Esophagus (tissue), 2 donors: ENCODE measurements at regions not wholly inside any gene's neighbourhood (a gene's known extent, or its start where the extent isn't known, plus 50 kb on each side); places are given as distances from the start of the nearest gene placed in this dataset.

Experiments used
- H3K27ac ChIP-seq, 2 donors: one replicate each; pipeline ENCODE4 v1.5.1; 2013; ENCODE audit warnings: low read depth in 2 of 2, mild to moderate bottlenecking in 2 of 2, inconsistent platforms in 1 of 2, low read length in 1 of 2, moderate library complexity in 1 of 2
- H3K27me3 ChIP-seq, 2 donors: one replicate each; pipeline ENCODE4 v1.6.1; 2013; ENCODE audit warnings: low read length in 2 of 2, control low read depth in 1 of 2, mild to moderate bottlenecking in 1 of 2; ENCODE audit not compliant: insufficient read depth in 2 of 2, control insufficient read depth in 1 of 2
- H3K36me3 ChIP-seq, 2 donors: one replicate each; pipeline ENCODE4 v1.6.1; 2013; ENCODE audit warnings: low read length in 1 of 2; ENCODE audit not compliant: control insufficient read depth in 2 of 2, insufficient read depth in 2 of 2
- H3K4me1 ChIP-seq, 2 donors: one replicate each; pipeline ENCODE4 v1.6.1; 2013; ENCODE audit warnings: low read length in 1 of 2; ENCODE audit not compliant: control insufficient read depth in 2 of 2, insufficient read depth in 2 of 2
- H3K4me3 ChIP-seq, 2 donors: one replicate each; pipeline ENCODE4 v1.5.1; 2013; ENCODE audit warnings: low read length in 2 of 2, mild to moderate bottlenecking in 2 of 2, low read depth in 1 of 2, moderate library complexity in 1 of 2
- H3K9me3 ChIP-seq, 2 donors: one replicate each; pipeline ENCODE4 v1.6.1; 2013; ENCODE audit warnings: mild to moderate bottlenecking in 2 of 2, low read depth in 1 of 2, low read length in 1 of 2, moderate library complexity in 1 of 2; ENCODE audit not compliant: control insufficient read depth in 2 of 2, insufficient read depth in 1 of 2
- WGBS, 2 donors: extraction: QIAGEN DNeasy Blood & Tissue Kit; methylation state at CpG; one replicate each; pipeline ENCODE4 v1.1.7; 2013; 5-methylcytosine and 5-hydroxymethylcytosine counted together
- donor health status: healthy with polysubstance abuse.
- donor health status: Bipolar disorder and iron deficiency.

DNA sequence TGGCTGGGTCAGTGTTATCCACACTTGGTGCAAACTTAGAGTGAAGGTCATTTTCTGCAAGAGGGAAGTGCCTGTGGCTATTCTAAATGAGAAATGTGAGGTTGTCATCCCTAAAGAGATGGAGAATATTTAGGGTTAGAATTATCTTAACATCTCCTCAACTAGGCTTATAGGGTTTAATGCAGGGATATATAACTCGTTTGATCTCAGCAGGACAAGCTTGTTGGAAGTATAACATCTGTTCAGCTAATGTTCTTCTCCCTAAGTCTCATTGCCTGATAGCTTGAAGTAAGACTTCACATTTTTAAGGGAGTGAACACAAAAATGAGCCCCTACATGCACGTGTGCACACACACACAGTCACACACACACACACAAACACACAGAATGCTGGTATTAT is 75.9 kb upstream of the NRXN1 start:
- Histone ChIP-seq H3K4me3 (no peak overlapping the region), H3K36me3 (no peaks in the 10 kb centered on the region), H3K27me3 (no peaks in the 10 kb centered on the region), H3K9me3 (peaks cover 0 to 2% of the 10 kb centered on the region in 2 donors), H3K27ac (no peak overlapping the region), H3K4me1 (no peaks in the 10 kb centered on the region)
- 42 to 51% methylated on average over 2 of the region's 2 CpGs for WGBS, 2 donors

DNA sequence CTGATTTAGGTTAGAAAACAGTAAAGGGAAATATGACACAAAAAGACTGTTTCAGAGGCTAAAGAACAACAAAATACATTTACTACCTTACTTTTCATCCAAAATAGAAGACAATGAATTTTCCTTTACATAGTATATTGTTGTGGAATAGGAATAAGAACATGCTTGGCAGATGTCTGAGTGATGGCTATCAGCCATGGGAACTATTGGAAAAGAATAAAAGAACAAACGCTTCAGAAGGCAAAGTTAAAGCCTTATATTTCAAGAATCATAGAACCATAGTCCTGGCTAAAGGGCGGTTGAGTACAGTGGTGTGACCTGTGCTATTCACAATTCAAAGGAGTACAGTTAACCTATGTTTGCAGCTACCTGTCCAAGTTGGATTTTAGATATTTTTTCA is 73.9 kb upstream of the NRXN1 start:
- peaks cover 0 to 2% of the 10 kb centered on the region in 2 donors for H3K9me3 ChIP-seq
- WGBS, 2 donors, result 78 to 89% methylated on average over 2 of the region's 2 CpGs
- H3K36me3 ChIP-seq, result no peaks in the 10 kb centered on the region
- H3K27me3 ChIP-seq, result no peaks in the 10 kb centered on the region
- H3K4me3 ChIP-seq, result no peak overlapping the region
- no peaks in the 10 kb centered on the region for H3K4me1 ChIP-seq
- no peak overlapping the region for H3K27ac ChIP-seq

DNA sequence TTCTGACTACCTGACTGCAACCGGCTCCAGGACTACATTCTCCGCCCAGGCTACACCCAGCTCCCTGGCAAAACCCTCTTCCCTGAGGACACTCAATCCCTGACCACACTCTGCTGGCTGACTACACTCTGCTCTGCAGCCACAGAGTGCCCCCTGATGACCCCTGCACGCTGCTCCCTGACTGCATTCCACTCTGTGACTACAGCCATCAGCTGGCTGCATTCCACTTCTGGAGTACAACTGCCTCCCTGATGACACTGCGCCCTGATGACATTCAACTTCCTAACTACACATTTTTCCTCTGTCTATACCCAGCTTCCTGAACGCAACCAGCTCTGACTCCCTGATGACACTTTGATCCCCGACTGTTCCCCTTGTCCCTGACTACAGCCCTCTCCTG is 71.3 kb upstream of the NRXN1 start:
- H3K36me3 ChIP-seq, result no peaks in the 10 kb centered on the region
- WGBS, 2 donors, result 54% methylated on average over 6 of the region's 6 CpGs
- no peak overlapping the region for H3K4me3 ChIP-seq
- H3K9me3 ChIP-seq, result peaks cover 0 to 2% of the 10 kb centered on the region in 2 donors
- H3K27me3 ChIP-seq, result no peaks in the 10 kb centered on the region
- H3K4me1 ChIP-seq, result no peaks in the 10 kb centered on the region
- H3K27ac ChIP-seq, result no peak overlapping the region

DNA sequence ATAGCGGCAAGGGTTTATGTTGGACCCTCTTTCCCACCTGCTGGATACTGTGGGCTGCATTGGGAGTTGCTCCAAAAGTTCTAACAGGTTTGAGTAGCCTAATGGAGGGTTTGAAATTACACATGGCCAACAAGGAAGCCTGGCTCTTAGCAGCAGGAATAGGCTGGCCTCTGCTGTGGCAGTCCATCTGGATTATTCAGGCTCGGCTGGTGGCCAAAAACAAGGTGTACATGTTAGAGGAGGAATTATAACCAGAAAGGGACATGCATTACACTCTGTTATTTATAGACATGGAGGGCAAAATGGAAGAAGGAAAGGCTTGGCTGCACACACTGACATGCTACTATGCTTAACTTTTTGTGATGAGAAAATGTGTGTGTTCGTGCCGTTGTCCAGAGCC is 61.1 kb upstream of the NRXN1 start:
- Histone ChIP-seq H3K36me3 (no peaks in the 10 kb centered on the region), H3K27me3 (no peaks in the 10 kb centered on the region), H3K9me3 (no peaks in the 10 kb centered on the region), H3K4me1 (no peaks in the 10 kb centered on the region), H3K4me3 (no peak overlapping the region), H3K27ac (no peak overlapping the region)
- 84 to 90% methylated on average over 4 of the region's 4 CpGs for WGBS, 2 donors

DNA sequence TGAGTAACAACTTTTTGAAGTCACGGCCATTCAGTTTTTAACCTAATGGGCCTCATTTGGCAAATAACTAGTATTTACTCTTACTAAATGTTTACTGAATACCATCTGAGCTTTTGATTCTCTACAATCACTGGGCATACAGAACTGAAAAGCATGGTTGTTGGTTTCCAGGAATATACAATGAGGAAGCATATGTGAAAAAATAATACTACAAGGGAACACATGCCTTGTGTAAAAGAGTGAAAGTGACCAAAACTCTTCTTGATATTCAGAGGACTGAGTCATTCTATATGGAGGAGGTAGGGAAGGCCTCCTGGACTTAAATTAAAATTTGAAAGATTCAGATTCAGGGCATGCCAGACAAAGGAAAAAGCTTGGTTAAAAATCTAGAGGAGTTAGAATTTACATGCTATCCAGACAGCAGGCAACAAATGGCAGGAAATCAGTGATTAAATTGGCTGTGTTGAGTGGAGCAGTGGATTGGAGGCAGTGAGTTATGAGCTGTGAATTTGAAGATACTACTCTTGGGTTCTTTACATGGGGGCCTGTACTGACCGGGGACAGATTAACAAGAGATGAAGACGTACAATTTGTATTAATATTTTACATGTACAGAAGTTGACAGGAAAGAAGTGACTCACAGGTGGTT is 53.6 kb upstream of the NRXN1 start:
- H3K9me3 ChIP-seq, result no peaks in the 10 kb centered on the region
- no peaks in the 10 kb centered on the region for H3K4me1 ChIP-seq
- no peaks in the 10 kb centered on the region for H3K36me3 ChIP-seq
- H3K4me3 ChIP-seq, result no peak overlapping the region
- H3K27ac ChIP-seq, result no peak overlapping the region
- WGBS, 2 donors, result 74 to 80% methylated on average over 3 of the region's 3 CpGs
- no peaks in the 10 kb centered on the region for H3K27me3 ChIP-seq

DNA sequence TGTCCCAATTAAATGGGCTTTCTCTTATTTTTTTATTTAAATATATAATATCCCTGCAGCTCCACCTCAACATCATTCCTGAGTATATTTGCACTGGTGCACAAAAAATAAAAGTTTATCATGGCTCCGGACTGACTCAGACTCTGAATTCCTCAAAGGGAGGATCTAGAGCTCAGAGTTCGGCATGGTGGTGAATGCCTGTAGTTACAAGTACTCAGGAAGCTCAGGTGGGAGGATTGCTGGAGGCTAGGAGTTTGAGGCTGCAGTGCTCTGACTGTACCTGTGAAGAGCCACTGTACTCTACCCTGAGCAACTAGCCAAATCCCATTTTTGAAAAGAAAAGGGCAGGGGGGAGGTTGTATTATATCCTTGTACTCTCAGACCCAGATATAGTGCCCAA is 52.8 kb upstream of the NRXN1 start:
- 82 to 91% methylated on average over 2 of the region's 2 CpGs for WGBS, 2 donors
- no peaks in the 10 kb centered on the region for H3K4me1 ChIP-seq

More for the DNA sequence above, 52.8 kb upstream of the NRXN1 start:
- H3K27me3 ChIP-seq, result no peaks in the 10 kb centered on the region
- no peak overlapping the region for H3K4me3 ChIP-seq
- H3K36me3 ChIP-seq, result no peaks in the 10 kb centered on the region
- H3K9me3 ChIP-seq, result no peaks in the 10 kb centered on the region
- no peak overlapping the region for H3K27ac ChIP-seq
